GM19351 (cell line): ENCODE measurements at regions not wholly inside any gene's neighbourhood (a gene's known extent, or its start where the extent isn't known, plus 50 kb on each side); places are given as distances from the start of the nearest gene placed in this dataset.

Experiments used
- ATAC-seq: cut with Tn5 transposase; IDR thresholded peaks from one replicate; pipeline ENCODE4 v1.9.1; 2021; ENCODE audit warnings: mild to moderate bottlenecking, moderate library complexity; ENCODE audit not compliant: unreplicated experiment

DNA sequence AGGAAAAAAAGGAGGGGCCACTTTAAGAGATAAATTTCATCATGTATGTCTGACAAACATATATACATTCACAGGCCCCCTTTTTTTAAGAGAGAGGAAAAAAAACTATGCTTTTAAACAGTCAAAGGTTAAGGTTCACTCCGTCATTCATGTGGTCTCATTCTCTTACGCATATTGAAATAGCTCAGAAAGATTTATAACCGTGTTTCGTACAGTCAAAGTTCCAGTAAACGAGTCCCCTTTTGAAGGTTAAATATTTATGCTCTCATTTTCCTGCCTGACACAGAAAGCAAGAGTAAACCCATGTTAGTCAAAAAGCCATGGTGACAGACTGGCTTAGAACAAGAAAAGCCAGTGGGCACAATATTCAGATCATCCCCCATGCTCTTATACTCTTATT is 248.0 kb upstream of the ARRDC4 start:
- no peak for ATAC-seq

DNA sequence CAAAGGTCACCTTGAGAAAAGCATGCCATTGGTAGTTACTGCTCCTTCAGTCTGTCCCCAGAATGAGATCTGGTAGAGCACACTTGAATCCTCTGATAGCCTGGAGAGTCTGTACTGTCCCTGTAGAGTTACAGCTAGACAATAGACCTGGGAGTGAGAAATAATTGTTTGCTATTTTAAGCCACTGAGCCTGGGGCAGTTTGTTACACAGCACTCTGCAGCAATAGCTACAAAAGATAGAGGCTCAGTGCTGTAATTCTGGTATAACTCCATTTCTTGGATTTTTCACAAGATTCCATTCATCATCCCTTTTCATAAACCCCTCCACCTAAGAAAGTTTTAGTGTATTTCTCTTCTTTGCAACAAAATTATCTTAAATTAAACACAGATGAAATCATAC is 242.7 kb upstream of the ARRDC4 start:
- no peak for ATAC-seq

DNA sequence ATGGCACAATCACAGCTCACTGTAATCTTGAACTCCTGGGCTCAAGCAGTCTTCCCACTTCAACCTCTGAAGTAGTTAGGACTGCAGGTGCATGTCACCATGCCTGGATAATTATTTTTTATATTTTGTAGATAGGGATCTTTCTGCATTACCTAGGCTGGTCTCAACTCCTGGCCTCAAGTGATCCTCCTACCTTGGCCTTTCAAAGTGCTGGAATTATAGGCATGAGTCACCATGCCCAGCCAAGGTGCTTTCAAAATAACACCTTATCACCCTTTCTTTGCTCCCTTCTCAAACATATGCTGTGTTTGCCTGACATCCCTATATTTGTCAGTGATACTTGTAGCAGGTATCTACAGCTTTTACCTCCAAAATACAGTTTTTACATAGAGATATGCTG is 242.0 kb upstream of the ARRDC4 start:
- no peak for ATAC-seq

DNA sequence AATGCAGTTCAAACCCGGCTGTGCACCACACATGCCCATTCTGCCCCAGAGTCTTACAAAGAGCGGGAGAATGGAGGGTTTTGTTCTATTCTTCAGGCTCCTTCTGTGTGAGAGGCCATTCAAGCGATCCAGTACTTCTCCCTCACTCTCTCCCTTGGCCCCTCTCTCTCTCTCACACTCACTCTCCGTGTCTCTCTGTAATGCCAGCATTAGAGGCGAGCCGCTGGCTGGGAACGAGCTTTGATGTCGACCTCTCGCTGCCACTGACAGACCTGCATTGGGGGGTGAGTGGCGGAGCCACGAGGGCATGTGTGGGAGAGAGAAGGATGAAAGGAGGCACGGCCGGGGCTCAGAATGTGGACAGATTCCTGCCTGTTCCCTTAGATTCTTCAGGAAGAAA is 231.7 kb upstream of the ARRDC4 start:
- no peak for ATAC-seq

DNA sequence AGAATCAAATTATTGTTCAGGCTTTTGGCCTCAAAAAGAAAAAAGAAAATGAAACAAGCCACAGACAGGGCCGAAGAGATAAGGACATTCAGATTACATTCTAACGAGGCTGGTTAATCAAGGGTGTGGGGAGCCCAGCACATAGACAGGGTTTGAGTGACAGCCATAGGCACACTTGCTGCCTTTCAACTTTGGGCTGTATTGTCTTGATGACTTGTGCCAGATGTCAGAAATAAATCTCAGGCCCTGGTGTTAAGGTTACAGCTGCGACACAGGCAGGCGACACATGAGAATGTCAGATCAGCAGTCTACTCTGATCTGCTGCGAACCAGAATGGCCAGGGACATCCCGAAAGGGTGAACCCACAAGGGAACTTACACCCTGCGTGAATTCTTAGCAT is 231.2 kb upstream of the ARRDC4 start:
- ATAC-seq, result no peak

DNA sequence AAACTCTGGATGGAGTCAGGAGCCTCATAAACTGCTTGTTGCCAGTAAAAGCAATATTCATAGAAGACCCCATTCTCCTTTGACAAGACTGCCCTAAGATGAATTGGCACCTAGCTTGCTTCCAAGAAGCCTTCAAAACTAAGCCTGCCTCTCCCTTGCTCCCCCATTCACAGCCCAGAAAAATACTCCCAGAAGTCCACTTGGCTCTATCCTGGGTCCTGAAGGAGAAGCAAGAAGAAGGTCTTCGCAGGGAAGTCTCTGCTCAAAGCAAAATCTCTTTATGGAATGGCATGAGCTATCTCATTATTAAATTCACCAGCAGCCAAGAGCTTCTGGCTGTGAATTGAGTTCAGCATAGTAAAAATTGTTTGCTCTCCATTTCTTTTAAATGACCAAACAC is 230.2 kb upstream of the ARRDC4 start:
- ATAC-seq, result no peak

DNA sequence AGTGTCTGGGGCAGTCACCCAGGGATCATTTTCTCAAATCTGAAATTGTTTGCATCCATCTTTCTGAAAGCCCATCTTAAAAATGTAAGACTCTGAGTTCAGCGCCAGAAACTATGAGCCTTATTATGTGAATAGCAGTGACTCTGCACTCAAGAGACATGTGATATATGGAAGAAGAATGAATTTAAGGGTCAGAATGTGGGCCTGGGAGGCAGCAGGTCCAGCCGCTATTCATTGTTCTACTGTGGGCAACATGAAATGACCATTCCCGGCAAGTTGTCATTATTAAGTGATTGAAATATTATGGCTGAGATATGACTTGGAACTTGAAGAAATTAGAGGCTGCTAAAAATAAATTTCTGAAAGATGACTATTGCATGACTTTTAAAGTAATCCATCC is 228.6 kb upstream of the ARRDC4 start:
- ATAC-seq, result no peak

DNA sequence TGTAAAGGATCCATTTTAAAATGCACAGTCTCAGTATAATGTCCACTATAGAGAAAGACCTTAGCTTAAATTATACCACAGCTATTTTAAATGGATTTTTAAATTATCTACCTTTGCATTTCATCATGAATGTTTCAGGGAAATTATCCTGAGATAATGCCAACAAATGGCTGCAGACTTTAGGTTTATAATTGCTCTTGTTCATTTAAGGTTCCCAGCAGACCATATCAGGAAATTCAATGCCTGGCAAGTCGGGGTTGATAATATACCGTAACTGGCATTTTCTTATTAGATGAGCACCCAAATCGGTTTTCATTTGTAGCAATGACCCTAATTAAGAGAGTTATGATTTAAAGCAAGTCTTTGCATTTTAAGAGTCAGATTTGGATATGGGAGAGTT is 227.1 kb upstream of the ARRDC4 start:
- no peak for ATAC-seq

DNA sequence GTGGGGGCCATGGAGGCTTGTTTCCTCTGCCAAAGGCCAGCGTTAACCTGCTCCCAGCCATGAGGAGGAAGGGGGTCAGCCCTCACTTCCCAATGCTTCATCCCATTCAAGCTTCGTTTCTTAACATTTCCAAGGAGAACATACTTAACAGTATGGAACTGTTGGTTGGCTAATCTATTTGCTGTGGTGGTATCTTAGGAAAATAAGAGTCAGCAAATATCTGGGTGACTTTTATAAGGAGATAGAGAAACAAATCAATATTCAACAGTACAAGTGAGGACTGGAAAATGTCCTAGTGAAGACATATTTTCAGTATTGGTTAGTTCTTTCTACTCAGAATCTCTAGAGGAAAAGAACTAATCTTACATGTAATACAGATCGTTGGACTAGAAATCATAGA is 223.8 kb upstream of the ARRDC4 start:
- no peak for ATAC-seq

DNA sequence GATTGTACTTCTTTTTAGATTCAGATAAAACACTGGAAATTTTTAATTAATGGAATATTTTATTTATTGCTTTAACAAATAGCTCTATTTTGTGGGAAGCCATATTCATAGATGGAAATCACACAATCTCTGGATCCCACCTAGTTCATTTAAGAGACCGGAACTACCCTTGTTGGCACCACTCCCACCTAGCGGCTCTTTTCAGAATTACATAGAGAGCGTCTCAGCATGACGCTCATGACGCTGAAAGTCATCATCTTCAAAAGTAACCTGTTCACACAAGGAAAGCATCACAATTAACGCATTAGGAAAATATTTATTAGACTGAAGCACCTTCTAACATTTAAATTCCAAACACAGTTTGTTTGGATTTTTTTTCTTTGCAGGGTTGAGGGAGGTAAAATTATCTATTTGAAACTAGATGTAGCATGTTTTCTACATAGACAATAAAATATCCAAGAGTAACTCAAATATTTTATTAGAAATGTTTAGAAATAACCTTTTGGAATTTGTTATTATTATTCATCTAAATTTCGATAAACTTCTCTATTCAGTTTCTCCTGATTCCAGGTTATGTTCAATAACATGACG is 214.9 kb upstream of the ARRDC4 start:
- peak; percentile 86 for ATAC-seq

DNA sequence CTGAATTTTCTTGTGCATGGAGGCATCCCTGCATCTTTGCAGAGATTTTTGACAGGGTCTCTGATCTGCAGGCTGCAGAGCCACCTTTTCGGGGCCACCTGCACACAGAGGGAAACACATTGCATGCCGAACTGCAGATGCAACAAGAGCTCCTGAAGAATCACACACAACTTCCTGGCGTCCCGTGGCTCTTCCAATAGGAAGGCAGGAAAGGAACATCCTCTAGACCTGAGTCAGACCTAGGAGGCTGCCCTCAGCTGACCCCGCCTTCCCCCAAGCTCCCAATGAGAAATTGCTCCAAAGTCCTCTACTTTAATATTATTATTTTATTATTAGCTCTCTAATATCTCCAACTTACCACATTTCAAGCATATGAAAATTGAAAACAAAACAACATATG is 213.2 kb upstream of the ARRDC4 start:
- no peak for ATAC-seq

DNA sequence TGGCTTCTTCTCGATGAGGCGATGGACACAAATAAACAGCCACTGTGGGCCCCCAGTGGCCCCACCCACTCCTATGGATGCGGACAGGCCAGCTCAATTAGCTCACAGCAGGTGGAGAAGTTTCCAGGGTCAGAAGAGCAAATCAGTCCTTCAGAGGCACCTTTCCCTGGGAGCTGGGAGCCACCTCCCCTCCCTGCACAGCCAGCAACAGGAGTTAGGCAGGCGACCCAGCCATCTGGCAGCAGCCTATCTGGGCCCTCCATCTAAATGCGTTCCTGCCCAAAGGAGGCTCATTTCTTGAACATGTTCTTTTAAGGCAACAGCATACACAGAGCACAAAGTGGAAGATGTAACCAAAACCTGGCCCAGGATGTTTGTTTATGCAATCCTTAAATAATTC is 211.9 kb upstream of the ARRDC4 start:
- no peak for ATAC-seq

DNA sequence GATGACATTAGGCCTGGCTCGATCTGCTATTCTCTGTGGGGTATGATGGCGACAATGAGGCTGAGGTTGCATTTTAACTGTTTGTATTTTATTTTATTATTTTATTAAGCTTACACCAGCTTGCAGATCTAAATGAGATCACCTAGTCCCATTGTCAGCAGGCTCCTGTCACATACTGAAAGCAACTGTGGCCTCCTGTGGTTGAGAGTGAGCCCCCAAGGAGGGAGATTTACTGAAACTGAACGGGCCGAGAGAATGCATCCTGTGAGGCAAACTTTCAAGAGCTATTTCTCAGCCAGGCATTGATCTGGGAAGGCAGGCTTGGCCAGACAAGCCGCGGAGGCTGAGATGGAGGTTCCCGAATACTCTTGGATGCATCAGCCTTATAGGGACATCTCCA is 210.4 kb upstream of the ARRDC4 start:
- no peak for ATAC-seq

DNA sequence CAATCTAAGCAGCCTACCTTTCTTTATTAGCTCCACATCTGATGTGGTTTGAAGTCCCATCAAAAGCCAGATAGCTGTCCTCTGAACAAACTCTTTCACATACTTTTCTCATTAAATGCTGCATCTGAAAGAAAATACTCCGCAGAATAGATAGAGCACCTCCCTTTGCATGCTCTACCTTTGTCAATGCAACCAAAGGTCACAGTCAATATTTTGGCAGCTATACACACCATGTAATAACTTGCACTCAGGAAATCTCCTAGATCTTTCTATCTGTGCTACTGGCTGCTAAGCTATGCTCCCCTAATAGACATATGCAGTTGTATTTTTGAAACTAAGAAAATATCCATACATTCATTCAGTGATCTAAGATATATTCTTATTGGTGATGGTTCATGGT is 204.8 kb upstream of the ARRDC4 start:
- ATAC-seq, result no peak

DNA sequence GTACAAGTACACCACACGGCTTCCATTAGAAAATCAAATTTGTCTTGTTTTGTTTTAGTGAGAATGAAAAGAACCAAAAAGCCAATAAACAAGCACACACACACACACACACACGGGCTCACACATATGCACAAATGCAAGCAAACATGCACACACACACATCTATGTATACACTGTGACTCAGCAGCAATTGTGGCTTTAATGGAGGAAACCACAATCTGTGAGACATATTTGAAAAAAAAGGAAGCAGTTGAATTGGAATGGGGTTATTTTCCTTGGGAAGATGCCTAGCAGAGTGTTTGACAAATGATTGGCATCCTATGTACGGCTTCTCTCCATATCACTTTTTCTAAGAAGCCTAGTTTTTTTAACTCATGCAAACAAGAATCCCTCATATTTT is 201.1 kb upstream of the ARRDC4 start:
- no peak for ATAC-seq

DNA sequence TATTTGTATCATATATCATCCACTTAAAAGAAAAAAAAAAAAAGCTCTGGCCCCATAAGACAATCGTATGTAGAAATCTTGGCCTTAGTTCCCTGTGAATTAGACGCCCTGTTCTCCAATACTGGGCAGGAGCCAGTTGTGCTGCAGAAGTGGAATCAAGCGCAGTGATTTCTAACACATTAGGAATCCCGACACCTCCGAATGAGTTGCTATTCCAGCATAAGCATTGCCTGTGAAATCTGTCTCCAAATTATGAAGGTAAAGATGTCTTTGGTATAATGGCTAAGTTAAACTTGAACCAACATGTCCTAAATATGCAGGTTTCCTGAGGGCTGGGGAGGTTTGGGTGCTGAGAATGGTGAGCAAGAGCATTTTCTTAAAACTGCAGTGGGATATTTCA is 199.4 kb upstream of the ARRDC4 start:
- ATAC-seq, result no peak

DNA sequence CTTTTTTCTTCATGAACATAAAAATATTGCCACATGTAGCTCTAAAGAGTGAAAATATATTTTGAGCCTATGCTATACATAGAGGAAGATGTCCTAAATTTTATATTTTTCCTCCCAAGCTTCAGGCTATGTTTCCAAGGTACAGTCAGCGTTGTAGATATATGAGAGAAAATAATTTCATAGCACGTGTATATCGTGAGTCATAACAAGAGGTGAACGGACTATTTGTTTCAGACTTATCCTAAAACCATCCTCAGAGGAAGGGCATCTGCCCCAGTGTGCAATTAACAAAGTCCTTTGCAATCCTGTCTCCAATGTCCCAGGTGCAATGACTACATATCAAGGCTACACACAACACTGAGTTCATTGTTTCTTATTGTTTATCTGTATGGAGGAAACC is 177.3 kb upstream of the ARRDC4 start:
- no peak for ATAC-seq

DNA sequence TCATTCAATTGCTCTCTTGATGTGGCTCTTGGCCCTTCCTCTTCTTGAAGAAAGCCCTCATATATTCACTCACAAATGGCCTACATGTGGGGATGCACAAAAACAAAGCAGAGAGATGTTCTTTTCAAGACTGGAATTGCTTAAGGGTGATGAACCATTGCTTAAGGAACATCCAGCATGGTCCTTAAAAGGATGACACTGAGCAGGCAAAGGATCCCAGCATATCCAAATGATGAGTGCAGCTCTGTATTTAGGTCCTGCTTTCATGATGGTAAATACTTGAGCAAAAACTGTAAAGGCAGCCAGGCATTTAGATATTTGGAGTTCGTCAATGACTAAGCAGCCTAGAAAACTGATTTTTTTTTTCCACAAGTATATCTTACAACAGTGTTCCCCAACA is 173.8 kb upstream of the ARRDC4 start:
- no peak for ATAC-seq

DNA sequence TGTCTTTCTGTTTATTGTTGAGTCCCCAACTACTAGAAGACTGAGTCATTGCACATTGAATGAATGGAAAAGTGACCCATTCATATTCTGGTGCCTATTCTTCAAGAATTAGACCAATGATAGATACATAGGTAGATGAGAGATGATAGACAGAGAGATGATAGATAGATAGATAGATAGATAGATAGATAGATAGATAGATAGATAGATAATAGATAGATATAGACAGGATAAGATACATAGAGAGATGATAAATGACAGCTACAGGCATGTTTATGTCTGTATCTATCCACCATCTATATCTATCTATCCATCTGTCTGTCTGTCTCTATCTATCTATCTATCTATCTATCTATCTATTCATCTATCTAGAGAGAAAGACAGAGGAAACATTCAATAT is 170.3 kb upstream of the ARRDC4 start:
- no peak for ATAC-seq

DNA sequence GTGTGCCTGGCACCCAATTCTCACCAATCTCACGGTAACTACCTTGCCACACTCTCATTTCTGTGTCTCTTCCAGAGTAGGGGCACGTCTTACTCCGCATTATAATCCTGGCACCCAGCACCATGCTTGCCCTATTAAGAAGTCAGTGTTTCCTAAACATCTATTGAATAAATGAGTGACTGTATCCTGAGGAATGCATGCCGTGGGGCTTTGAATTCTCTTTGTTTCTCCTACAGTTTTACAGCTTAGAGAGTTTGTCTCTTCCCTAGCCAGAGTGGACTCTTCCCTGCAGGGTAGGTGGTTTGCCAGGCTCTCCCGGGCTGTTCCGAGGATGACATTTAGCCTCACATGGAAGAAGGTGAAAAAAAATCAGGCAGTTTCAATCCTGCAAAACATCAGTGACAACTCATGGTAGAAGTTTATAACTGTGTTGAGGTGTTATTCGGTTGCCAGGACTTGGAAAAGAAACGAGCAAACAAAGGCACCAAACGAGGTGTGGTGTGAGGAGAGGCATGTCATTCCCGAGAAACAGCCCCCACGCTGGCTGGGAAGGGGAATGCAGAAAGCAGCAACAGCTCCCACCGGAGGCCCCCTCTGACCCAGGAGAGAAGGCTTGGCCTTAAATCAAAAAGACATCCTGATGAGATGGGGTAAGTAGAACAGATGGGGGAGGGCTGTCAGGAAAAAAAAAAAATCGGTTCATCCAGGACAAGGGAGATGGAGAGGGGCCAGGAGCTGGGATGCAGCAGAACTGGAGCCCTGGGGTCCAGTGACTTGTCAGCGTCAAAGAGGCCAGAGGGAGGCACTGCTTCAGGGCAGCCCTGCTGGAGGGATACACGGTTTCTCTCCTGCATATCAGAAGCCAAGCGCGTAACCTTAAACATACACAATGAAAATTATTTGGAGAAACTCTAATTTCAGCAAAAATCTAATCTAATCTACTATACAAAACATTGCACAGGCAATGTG is 168.4 kb upstream of the ARRDC4 start:
- no peak for ATAC-seq

DNA sequence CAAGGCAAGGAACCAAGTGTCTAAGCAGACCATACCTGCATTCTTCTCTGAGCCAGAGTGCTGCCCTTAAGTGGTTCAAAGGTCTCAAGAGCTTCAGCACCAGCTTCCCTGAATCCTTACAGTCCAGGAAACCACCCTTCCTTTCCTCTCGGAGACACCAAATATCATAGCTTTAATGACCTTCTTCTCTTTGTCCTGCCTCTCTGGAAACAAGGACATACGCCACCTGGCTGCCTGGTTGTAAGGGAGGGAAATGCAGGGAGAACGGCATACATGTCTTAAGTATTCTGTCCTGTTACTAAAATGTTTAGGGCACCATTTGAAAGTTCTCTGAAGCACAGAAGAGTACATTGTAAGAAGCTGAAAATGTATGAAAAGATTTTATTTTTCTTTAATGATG is 155.6 kb upstream of the ARRDC4 start:
- ATAC-seq, result no peak

DNA sequence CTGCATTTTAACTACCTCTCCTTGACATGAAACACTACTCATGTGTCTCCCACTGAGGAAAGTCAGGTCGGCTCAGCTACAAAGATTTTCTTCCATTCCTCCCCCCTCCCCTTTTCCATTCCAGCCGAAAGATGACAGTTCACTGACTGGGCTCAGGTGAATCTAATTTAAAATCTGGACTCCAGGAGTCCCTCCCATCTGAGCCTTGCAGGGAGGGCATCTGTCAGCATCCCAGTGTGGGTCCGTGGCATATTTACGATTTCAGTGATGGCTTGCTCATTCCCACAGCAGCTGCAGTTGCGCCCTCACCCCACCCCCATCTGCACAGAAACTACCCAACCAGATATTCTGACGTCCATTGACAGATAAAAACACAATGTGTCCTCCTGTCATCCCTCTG is 153.7 kb upstream of the ARRDC4 start:
- no peak for ATAC-seq

DNA sequence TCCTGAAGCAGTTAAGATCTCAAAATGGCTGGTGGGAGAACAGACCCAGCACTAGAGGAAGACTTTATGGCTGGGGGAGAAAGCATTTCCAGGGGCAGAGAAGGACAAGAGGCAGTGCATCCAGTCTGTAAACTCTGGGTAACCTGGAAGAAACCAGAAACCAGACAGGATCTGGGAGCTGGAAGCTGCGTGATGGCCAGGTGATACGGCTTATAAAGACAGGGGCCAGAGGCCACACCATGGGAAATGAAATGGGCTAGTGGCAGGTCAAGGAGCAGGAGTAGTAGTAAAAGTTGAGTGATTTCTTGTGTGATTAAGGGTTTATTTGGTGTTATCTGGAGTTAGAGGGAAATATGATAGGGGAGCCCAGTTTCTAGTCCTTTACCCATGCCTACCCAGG is 144.7 kb upstream of the ARRDC4 start:
- ATAC-seq, result no peak
